Effector memory CD4-positive, alpha-beta T cell (primary cell): ENCODE measurements at regions not wholly inside any gene's neighbourhood (a gene's known extent, or its start where the extent isn't known, plus 50 kb on each side); places are given as distances from the start of the nearest gene placed in this dataset.

ENCODE experiments used
- DNase-seq, 3 donors: peaks; one replicate each; pipeline ENCODE4 v3.0.0-alpha.2; 2020
- H3K27ac ChIP-seq: 2 replicates; pipeline ENCODE4 v1.7.0; 2013; ENCODE audit warnings: mild to moderate bottlenecking, low read length, moderate library complexity; ENCODE audit not compliant: insufficient read depth, poor library complexity, severe bottlenecking
- H3K27me3 ChIP-seq: replicated peaks from 2 replicates; pipeline ENCODE4 v1.7.0; 2013; ENCODE audit warnings: mild to moderate bottlenecking, low read length; ENCODE audit not compliant: insufficient read depth, control insufficient read depth, poor library complexity, severe bottlenecking
- H3K36me3 ChIP-seq: 2 replicates; pipeline ENCODE4 v1.7.0; 2013; ENCODE audit warnings: mild to moderate bottlenecking, low read length, moderate library complexity; ENCODE audit not compliant: control insufficient read depth, insufficient read depth
- H3K4me1 ChIP-seq: 2 replicates; pipeline ENCODE4 v1.7.0; 2013; ENCODE audit warnings: low read length, mild to moderate bottlenecking; ENCODE audit not compliant: control insufficient read depth, insufficient read depth, poor library complexity, severe bottlenecking
- H3K4me3 ChIP-seq: 2 replicates; pipeline ENCODE4 v1.7.0; 2013; ENCODE audit warnings: low read length, low read depth, mild to moderate bottlenecking; ENCODE audit not compliant: insufficient read depth, poor library complexity, severe bottlenecking
- H3K9me3 ChIP-seq: 2 replicates; pipeline ENCODE4 v1.7.0; 2013; ENCODE audit warnings: mild to moderate bottlenecking, low read length, moderate library complexity; ENCODE audit not compliant: control insufficient read depth

DNA sequence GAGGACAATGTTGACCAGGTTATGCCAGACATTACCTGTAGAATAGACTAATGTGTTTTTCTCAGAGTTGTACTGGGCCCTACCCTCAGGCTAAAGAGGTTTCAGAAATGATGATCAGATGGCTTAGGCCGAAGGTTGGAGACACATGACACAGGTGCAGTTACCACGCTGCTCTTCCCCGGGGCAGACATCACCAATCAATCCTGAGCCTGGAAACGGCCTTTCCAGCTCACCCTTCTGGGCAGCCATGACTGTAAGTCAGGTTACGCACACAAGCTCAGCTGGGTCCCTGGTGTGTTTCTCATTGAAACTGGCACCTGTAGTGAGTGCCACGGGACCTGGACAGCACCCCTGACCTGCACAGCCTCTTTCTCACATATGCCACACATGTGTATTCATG, 299.3 kb downstream of the UQCRFS1 start:
- Histone ChIP-seq H3K4me1 (no peaks in the 10 kb centered on the region), H3K27ac (no peak overlapping the region), H3K9me3 (no peaks in the 10 kb centered on the region), H3K36me3 (no peaks in the 10 kb centered on the region), H3K27me3 (no peaks in the 10 kb centered on the region), H3K4me3 (no peak overlapping the region)
- DNase-seq, result no peak

DNA sequence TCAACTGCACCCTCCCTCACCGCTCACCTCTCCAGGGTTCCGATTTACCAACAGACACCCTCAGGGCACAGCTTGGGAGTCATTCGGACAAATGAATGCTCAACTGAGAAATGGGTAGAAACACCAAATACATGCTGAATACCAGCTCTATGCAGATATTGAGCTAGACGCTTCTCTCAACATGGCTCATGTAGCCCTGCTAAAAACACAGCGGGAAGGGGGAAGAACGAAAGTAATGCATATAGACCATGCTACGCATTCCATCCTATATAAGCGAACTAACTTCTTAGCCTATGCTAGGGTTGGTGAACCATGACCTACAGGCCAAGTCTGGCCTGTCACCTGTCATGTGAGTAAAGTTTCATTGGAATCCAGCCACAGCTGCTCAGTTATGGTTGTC, 304.0 kb downstream of the UQCRFS1 start:
- Histone ChIP-seq H3K27ac (no peak overlapping the region), H3K4me3 (no peak overlapping the region), H3K36me3 (no peaks in the 10 kb centered on the region), H3K9me3 (no peaks in the 10 kb centered on the region), H3K4me1 (no peaks in the 10 kb centered on the region), H3K27me3 (no peaks in the 10 kb centered on the region)
- no peak for DNase-seq

DNA sequence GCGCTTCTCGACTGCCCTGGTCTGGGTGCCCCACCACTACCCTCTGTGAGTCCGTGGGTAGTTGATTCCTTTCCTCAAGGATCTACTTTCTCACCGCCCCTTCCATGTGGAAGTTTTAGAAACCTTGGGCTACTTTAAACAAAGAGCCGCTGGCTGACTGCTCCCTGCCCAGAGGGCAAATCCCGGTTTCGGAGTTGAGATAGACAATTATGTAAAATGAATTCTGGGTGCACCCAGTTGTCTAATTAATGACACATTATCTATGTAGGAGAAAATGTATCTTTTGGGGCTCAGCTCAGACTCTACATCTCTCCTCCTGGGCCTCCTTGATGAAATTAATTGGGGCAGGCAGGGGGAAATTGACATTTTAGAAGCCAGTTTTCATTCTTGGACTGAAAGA, 305.4 kb downstream of the UQCRFS1 start:
- Histone ChIP-seq H3K27ac (no peak overlapping the region), H3K4me3 (no peak overlapping the region), H3K9me3 (no peaks in the 10 kb centered on the region), H3K27me3 (no peaks in the 10 kb centered on the region), H3K36me3 (no peaks in the 10 kb centered on the region), H3K4me1 (no peaks in the 10 kb centered on the region)
- no peak for DNase-seq

DNA sequence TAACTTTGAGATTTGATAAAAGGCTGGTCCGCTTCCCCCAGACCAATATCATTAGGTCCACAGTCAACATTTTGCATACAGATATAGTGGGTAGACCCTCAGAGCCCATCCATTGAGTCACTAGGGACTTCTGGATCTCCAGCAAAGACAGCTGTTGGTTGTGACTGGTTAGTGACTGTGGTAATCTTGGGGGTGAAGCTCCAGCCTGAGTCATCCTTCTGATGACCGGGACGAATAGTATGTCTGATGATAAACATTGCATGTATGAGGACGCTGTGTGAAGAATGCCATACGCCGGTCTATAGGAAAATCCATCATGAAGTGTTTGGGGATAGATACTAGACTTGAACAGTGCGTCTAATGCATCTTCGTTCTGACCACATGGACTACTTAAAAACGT, 307.0 kb downstream of the UQCRFS1 start:
- no peak overlapping the region for H3K4me3 ChIP-seq
- no peaks in the 10 kb centered on the region for H3K27me3 ChIP-seq
- H3K27ac ChIP-seq, result no peak overlapping the region
- no peak for DNase-seq
- no peaks in the 10 kb centered on the region for H3K36me3 ChIP-seq
- no peaks in the 10 kb centered on the region for H3K9me3 ChIP-seq
- no peaks in the 10 kb centered on the region for H3K4me1 ChIP-seq

DNA sequence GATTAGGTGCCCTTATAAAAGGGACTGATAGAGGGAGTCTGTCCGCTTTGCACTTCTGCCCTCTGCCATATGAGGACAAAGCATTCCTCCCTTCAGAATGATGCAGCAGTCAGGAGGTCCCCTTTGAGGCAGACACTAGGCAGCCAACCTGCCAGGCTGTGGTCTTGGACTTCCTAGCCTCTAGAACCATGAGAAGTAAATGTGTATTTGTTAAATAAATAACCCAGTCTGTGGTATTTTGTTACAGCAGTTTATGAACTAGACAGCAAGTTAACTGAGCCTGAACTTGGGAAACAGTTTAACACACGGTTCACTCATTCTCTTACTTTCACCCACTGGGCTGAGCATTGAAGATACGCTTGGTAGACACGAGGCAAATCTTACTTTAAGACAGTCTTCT, 313.2 kb downstream of the UQCRFS1 start:
- no peak overlapping the region for H3K4me3 ChIP-seq
- DNase-seq, result no peak
- no peaks in the 10 kb centered on the region for H3K36me3 ChIP-seq

DNA sequence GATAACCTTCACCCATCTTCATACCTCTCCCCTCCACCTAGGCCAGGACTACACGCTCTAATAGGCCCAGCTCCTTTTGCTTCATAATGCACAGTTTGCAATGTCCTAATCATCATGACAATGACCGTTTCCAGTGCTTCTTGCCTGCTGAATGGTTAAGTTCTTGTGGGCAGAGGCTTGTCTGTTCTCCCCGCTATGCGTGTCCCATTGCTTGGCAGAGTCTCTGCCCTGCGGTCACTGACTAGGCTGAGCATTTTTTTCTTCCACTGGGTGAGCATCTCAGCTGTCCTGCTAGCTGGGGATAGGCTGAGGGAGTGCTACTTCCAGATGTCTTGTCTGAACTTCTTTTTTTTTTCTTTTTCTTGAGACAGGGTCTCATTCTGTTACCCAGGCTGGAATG, 314.7 kb downstream of the UQCRFS1 start:
- no peak for DNase-seq
- no peaks in the 10 kb centered on the region for H3K4me1 ChIP-seq

More for the DNA sequence above, 313.2 kb downstream of the UQCRFS1 start:
- no peak overlapping the region for H3K27ac ChIP-seq
- H3K9me3 ChIP-seq, result no peaks in the 10 kb centered on the region
- no peaks in the 10 kb centered on the region for H3K4me1 ChIP-seq
- H3K27me3 ChIP-seq, result no peaks in the 10 kb centered on the region

DNA sequence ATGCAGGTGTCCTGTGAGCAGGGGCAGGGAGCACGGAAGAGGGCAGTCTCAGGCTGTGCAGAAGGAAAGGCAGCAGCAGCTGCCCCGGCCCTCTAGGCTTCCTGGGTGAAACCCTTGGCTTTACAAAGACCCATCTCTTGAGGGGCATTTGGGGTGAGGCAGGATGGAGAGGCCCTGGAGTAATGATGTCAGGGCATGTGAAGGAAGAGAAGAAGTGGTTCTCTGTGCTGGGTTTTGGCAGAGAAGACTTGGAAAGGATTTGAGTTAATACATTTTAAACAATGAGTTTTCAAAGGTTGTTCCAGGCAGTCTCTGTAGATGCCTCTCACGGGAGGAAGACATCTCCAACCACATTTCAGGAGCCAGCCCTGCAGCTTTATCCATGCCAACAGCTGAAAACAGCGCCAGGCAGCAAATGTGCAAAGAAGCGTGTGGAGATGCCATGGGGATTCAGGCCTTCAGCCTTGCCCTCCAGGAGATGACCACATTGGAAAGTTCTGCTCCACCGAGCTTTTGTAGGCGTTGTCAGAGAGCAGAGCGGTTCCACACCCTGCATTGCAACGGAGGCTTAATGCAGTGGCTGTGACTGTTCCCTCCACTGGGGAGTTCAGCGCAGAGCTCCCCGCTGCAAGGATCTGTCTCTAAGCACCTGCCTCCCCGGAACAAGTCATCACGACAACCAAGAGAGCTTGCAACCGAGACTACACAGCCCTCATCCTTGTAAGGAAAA, 322.8 kb downstream of the UQCRFS1 start:
- H3K9me3 ChIP-seq, result no peaks in the 10 kb centered on the region
- H3K27me3 ChIP-seq, result no peaks in the 10 kb centered on the region
- no peak for DNase-seq
- H3K27ac ChIP-seq, result no peak overlapping the region
- H3K4me3 ChIP-seq, result no peak overlapping the region
- H3K4me1 ChIP-seq, result no peaks in the 10 kb centered on the region
- H3K36me3 ChIP-seq, result no peaks in the 10 kb centered on the region

More for the DNA sequence above, 314.7 kb downstream of the UQCRFS1 start:
- H3K9me3 ChIP-seq, result no peaks in the 10 kb centered on the region
- H3K27me3 ChIP-seq, result no peaks in the 10 kb centered on the region
- no peaks in the 10 kb centered on the region for H3K36me3 ChIP-seq
- H3K4me3 ChIP-seq, result no peak overlapping the region
- H3K27ac ChIP-seq, result no peak overlapping the region

DNA sequence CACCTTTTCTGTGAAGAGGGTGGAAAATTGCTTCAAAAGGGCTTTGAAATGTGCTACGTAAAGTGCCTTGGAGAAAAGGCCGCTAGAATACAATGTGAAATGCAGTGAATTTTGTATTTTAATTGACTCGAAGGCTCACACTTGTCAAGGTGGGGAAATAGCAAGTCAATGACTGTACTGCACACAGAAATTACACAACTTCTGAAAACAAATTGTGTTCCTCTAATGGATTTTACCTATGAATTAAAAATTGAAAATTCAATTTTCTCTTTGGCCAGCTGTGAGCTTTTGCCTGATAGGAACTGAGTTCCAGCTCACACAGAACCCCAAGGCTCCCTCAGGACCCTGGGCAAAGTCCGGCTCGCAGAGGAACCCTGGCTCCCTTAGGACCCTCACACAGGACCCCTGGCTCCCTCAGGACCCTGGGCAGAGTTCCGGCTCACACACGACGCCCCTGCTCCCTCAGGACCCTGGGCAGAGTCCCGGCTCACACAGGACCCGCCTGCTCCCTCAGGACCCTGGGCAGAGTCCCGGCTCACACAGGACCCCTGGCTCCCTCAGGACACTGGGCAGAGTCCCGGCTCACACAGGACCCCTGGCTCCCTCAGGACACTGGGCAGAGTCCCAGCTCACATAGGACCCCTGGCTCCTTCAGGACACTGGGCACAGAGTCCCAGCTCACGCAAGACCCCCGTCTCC, 324.9 kb downstream of the UQCRFS1 start:
- Histone ChIP-seq H3K4me1 (no peaks in the 10 kb centered on the region), H3K27me3 (no peaks in the 10 kb centered on the region), H3K27ac (no peak overlapping the region), H3K9me3 (no peaks in the 10 kb centered on the region), H3K36me3 (no peaks in the 10 kb centered on the region), H3K4me3 (no peak overlapping the region)
- no peak for DNase-seq

DNA sequence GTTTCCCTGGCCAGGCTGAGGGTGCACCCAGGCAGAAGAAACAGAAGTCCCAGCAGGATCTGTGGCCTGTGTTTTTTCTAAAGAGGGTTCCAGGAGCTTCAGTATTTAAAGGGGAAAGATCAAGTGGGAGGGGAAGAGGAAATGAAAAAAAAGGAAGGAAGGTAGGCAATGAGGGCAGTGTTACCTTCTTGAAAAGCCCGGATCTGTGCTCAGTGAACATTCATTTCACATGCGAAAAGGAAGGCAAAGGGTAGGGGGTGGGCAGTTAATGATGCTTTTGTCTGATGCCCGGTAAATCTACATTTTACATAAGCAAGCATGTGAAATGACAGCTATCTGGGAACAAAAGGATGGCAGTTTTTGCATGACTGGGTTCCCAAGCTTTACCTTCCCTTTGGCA, 326.2 kb downstream of the UQCRFS1 start:
- Histone ChIP-seq H3K4me1 (no peaks in the 10 kb centered on the region), H3K9me3 (no peaks in the 10 kb centered on the region), H3K36me3 (no peaks in the 10 kb centered on the region), H3K4me3 (no peak overlapping the region), H3K27me3 (no peaks in the 10 kb centered on the region), H3K27ac (no peak overlapping the region)
- DNase-seq, result no peak

DNA sequence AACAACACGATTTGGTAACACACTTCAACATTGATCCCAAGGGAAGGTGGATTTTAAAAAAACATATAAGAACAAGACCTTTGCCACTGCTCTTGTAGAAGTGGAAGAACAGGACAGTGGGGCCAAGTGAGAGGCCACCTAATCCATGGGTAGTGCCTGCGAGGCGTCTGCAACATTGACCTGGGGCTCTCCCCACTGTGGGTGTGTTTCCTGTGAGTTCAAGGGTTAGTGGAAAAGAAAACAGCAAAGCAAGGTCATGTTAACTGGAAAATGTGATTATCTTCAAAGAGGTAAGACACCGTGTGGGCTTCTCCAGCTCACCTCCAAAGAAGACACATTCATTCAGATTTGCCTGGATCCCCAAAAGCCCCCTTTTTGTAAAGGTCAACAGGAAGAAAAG, 327.0 kb downstream of the UQCRFS1 start:
- Histone ChIP-seq H3K9me3 (no peaks in the 10 kb centered on the region), H3K27ac (no peak overlapping the region), H3K27me3 (no peaks in the 10 kb centered on the region), H3K4me1 (no peaks in the 10 kb centered on the region), H3K4me3 (no peak overlapping the region), H3K36me3 (no peaks in the 10 kb centered on the region)
- no peak for DNase-seq
